ENCODE measurements at regions not wholly inside any gene's neighbourhood (a gene's known extent, or its start where the extent isn't known, plus 50 kb on each side); places are given as distances from the start of the nearest gene placed in this dataset.

DNA sequence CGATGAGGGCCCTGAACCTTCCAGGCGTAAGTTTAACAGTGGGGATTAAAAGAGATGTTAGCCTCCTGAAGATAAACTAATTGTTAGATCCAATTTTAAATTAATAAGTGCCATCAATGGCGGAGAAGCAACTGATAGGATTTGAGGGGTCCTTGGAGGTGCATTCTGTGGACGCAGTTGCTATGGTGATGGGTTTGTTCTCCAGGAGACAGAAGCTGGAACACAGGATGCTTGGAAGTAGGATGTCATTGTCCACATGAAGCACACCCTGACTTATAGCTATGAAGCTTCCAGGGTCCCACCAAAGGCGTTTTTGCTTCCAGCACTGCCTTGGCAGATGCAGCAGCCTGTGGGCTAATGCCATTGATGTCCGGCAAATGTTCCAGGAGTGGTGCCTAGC is 331.0 kb upstream of the IL12A start (continued):
- no peak for TF ChIP-seq SPI1 (IDR thresholded peaks at IDR 0.05; ENCODE audit: borderline replicate concordance, low read depth, low read length)
- no peak for TF ChIP-seq ZC3H11A (IDR thresholded peaks at IDR 0.05; ENCODE audit: low read depth, low read length)
- no peak for TF ChIP-seq NUFIP1 (IDR thresholded peaks at IDR 0.05; ENCODE audit: partially characterized antibody)

DNA sequence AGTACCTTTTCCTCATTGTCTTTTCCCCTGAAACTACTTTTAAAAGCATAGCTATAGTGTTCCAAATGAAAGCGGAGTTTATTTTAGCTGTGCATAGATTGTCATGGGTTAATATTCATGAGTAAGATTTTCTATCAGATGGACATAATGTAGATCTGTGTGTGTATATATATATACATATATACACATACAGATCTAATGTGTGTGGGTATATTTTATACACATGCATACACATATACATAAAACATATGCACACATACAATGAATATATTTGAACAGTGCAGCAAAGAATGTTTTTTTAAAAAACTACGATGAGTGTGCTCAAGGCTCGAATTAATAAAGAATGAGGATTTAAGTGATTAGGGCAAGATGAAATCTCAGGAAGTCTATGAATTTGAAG is 328.3 kb upstream of the IL12A start:
- DNase-seq (ENCODE audit: extremely low read depth in 1 of 4, low spot score in 3 of 4) (no peak), FAIRE-seq (no peak), ATAC-seq (no peak)
- no peaks in the 10 kb centered on the region for H3K27me3 ChIP-seq (ENCODE audit: control insufficient read depth in 2 of 2, insufficient read depth in 2 of 2, low read length in 2 of 2)
- TF ChIP-seq KLF13 (tag; IDR thresholded peaks at IDR 0.05; ENCODE audit: borderline replicate concordance, low read depth) (no peak), CBX8 (IDR thresholded peaks at IDR 0.05; ENCODE audit: borderline replicate concordance, extremely low read depth, low read depth, low read length, poor library complexity, severe bottlenecking) (no peak)
- TF ChIP-seq, protein P1, sequence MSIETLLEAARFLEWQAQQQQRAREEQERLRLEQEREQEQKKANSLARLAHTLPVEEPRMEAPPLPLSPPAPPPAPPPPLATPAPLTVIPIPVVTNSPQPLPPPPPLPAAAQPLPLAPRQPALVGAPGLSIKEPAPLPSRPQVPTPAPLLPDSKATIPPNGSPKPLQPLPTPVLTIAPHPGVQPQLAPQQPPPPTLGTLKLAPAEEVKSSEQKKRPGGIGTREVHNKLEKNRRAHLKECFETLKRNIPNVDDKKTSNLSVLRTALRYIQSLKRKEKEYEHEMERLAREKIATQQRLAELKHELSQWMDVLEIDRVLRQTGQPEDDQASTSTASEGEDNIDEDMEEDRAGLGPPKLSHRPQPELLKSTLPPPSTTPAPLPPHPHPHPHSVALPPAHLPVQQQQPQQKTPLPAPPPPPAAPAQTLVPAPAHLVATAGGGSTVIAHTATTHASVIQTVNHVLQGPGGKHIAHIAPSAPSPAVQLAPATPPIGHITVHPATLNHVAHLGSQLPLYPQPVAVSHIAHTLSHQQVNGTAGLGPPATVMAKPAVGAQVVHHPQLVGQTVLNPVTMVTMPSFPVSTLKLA (conservative IDR thresholded peaks at IDR 0.05), result no peak
- no peak overlapping the region for H2AFZ ChIP-seq (ENCODE audit: low read depth, low read length)
- in situ Hi-C loops (cut with MboI), result no loop called here
- no peak overlapping the region for H3K27ac ChIP-seq (ENCODE audit: extremely low read depth, low read depth, low read length)
- BruUV-seq (replicated peaks), result no TSS peak
- H3K4me1 ChIP-seq (replicated peaks in 1 of 2; ENCODE audit: control insufficient read depth in 2 of 2, insufficient read depth in 2 of 2, low read length in 2 of 2), result no peaks in the 10 kb centered on the region
- H3K79me2 ChIP-seq (ENCODE audit: control insufficient read depth, insufficient read depth, low read length), result no peaks in the 10 kb centered on the region
- no peaks in the 10 kb centered on the region for H3K9me3 ChIP-seq (replicated peaks; ENCODE audit: control insufficient read depth, insufficient read depth, low read depth, low read length)
- intact Hi-C loops (cut with micrococcal nuclease), result no loop called here
- H3K4me3 ChIP-seq, result no peak overlapping the region
- ChIA-PET CTCF (ENCODE audit: low intra/inter-chr PET ratio) (no interaction called here), POLR2A (no interaction called here)
- H3K9me1 ChIP-seq (ENCODE audit: control insufficient read depth, insufficient read depth, low read length), result no peaks in the 10 kb centered on the region
- H3K4me2 ChIP-seq (ENCODE audit: insufficient read depth, low read length), result no peak overlapping the region
- no peak overlapping the region for H3K9ac ChIP-seq (ENCODE audit: insufficient read depth in 1 of 2, low read depth in 2 of 2, low read length in 2 of 2)
- 0% methylated on average over 3 of the region's 3 CpGs for WGBS (ENCODE audit: insufficient coverage, low coverage, missing lambda C conversion rate)
- no peaks in the 10 kb centered on the region for H4K20me1 ChIP-seq (replicated peaks; ENCODE audit: control insufficient read depth, insufficient read depth, low read length)
- H3K36me3 ChIP-seq (ENCODE audit: control insufficient read depth, insufficient read depth, low read length), result no peaks in the 10 kb centered on the region
